ENCODE measurements at regions not wholly inside any gene's neighbourhood (a gene's known extent, or its start where the extent isn't known, plus 50 kb on each side); places are given as distances from the start of the nearest gene placed in this dataset.

DNA sequence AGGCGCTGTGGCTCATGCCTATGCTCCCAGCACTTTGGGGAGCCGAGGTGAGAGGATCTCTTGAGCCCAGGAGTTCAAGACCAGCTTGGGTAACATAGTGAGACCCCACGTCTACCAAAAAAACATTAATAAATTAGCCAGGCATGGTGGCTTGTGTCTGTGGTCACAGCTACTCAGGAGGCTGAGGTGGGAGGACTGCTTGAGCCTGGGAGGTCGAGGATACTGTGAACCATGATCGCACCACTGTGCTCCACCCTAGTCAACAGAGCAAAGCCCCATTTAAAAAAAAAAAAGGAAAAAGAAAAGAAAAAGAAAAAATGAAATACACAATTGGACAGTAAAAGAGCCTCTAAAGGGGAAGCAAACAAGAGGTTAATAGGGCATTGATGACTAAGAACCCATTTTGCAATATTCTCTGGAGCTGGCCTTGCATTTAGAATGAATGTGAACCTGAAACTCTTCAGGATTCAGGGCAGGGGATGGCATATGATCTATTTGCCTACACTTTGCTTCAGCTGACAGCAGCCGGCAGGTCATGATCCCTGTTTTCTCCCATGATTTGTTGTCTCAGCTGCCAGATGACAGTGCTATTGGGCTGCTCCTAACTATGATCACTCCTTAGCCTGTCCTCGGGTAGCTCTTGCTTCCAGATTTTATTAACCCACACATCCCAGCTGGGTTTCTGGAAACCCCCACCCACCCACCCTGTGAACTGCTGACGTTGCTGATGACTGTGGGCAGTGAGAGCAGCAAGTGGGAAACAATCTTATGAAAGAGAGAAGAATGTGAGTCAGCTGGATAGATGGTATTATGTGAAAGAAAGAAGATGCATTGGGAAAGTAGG lies 83.8 kb upstream of the ELOVL5 start:
- peaks cover 7% of the 10 kb centered on the region for H3K4me1 Mint-ChIP-seq
- no peak overlapping the region for H3K27ac Mint-ChIP-seq
- TF ChIP-seq, protein P1, sequence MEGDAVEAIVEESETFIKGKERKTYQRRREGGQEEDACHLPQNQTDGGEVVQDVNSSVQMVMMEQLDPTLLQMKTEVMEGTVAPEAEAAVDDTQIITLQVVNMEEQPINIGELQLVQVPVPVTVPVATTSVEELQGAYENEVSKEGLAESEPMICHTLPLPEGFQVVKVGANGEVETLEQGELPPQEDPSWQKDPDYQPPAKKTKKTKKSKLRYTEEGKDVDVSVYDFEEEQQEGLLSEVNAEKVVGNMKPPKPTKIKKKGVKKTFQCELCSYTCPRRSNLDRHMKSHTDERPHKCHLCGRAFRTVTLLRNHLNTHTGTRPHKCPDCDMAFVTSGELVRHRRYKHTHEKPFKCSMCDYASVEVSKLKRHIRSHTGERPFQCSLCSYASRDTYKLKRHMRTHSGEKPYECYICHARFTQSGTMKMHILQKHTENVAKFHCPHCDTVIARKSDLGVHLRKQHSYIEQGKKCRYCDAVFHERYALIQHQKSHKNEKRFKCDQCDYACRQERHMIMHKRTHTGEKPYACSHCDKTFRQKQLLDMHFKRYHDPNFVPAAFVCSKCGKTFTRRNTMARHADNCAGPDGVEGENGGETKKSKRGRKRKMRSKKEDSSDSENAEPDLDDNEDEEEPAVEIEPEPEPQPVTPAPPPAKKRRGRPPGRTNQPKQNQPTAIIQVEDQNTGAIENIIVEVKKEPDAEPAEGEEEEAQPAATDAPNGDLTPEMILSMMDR (conservative IDR thresholded peaks at IDR 0.05): no peak
- no peak overlapping the region for H3K4me3 ChIP-seq (ENCODE audit: low read length)
- WGBS, 2 experiments (ENCODE audit: insufficient coverage in 1 of 2, insufficient read length in 1 of 2): 89 to 91% methylated on average over 3 to 8 of the region's 8 CpGs
- H3K4me1 ChIP-seq (ENCODE audit: control insufficient read depth, insufficient read depth, low read length): no peaks in the 10 kb centered on the region
- DNase-seq: no peak
- peaks cover 72% of the 10 kb centered on the region for H3K27me3 ChIP-seq (ENCODE audit: control insufficient read depth, insufficient read depth, low read length, poor library complexity, severe bottlenecking)
- H3K9me3 ChIP-seq (ENCODE audit: control insufficient read depth, low read length): no peaks in the 10 kb centered on the region
- H3K36me3 Mint-ChIP-seq (ENCODE audit: low read depth): no peaks in the 10 kb centered on the region
- no peak overlapping the region for H3K4me3 Mint-ChIP-seq
- no peak overlapping the region for H3K27ac ChIP-seq (ENCODE audit: low read depth, low read length)
- no peaks in the 10 kb centered on the region for H3K9me3 Mint-ChIP-seq
- H3K27me3 Mint-ChIP-seq (ENCODE audit: insufficient read depth): peaks cover 57% of the 10 kb centered on the region
- no peak overlapping the region for H3K9ac ChIP-seq (ENCODE audit: extremely low read depth, low read length, poor library complexity, severe bottlenecking)
- no peaks in the 10 kb centered on the region for H3K36me3 ChIP-seq (ENCODE audit: control insufficient read depth, insufficient read depth, low read length)

DNA sequence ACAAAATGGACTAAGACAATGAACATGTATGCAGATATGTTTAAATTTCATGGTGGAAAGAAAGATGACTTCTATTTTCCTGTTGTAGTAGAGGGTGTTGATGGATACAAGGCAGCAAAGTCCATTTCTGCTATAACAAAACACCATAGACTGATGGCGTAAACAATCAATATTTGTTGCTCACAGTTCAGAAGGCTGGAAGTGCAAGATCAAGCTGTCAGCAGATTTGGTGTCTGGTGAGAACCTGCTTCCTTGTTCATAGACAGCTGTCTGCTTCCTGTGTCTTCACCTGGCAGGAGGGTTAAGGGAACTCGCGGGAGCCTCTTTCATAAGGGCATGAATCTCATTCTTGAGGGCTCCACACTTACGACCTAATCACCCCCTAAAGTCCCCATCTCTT lies 83.0 kb upstream of the ELOVL5 start:
- WGBS, 2 experiments (ENCODE audit: insufficient coverage in 1 of 2, insufficient read length in 1 of 2): 90 to 96% methylated on average over 2 to 4 of the region's 4 CpGs

DNA sequence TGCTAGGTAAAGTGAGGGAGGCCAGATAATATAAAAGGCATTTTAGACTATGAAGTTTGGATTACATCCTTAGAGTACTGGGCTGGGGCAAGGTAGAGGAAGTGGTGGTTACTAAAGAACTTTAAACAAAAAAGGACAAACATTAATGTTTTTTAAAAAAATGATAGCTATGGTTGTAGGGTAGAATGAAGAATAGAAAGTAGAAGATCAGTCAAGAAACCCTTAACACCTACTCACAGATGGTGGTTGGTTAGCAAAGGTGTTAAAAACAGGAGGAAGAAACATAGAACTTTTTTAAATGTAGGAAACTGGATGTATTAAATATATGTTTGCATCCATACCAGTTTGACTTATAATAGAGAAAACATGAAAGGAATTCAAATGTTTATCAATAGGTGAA lies 80.7 kb upstream of the ELOVL5 start:
- TF ChIP-seq, protein P1 (conservative IDR thresholded peaks at IDR 0.05): no peak
- Histone ChIP-seq H3K4me3 (ENCODE audit: low read length) (no peak overlapping the region), H3K36me3 (ENCODE audit: control insufficient read depth, insufficient read depth, low read length) (no peaks in the 10 kb centered on the region), H3K27me3 (ENCODE audit: control insufficient read depth, insufficient read depth, low read length, poor library complexity, severe bottlenecking) (peaks cover 42% of the 10 kb centered on the region), H3K9me3 (ENCODE audit: control insufficient read depth, low read length) (no peaks in the 10 kb centered on the region), H3K4me1 (ENCODE audit: control insufficient read depth, insufficient read depth, low read length) (no peaks in the 10 kb centered on the region), H3K27ac (ENCODE audit: low read depth, low read length) (no peak overlapping the region), H3K9ac (ENCODE audit: extremely low read depth, low read length, poor library complexity, severe bottlenecking) (no peak overlapping the region)
- no peak overlapping the region for H3K27ac Mint-ChIP-seq
- no peaks in the 10 kb centered on the region for H3K36me3 Mint-ChIP-seq (ENCODE audit: low read depth)
- peaks cover 7% of the 10 kb centered on the region for H3K4me1 Mint-ChIP-seq
- no peak overlapping the region for H3K4me3 Mint-ChIP-seq
- no peak for DNase-seq
- peaks cover 38% of the 10 kb centered on the region for H3K27me3 Mint-ChIP-seq (ENCODE audit: insufficient read depth)
- no peaks in the 10 kb centered on the region for H3K9me3 Mint-ChIP-seq

More for the DNA sequence above, 83.0 kb upstream of the ELOVL5 start:
- Histone ChIP-seq H3K9ac (ENCODE audit: extremely low read depth, low read length, poor library complexity, severe bottlenecking) (no peak overlapping the region), H3K27me3 (ENCODE audit: control insufficient read depth, insufficient read depth, low read length, poor library complexity, severe bottlenecking) (peaks cover 65% of the 10 kb centered on the region), H3K27ac (ENCODE audit: low read depth, low read length) (no peak overlapping the region), H3K4me1 (ENCODE audit: control insufficient read depth, insufficient read depth, low read length) (no peaks in the 10 kb centered on the region), H3K9me3 (ENCODE audit: control insufficient read depth, low read length) (no peaks in the 10 kb centered on the region), H3K4me3 (ENCODE audit: low read length) (no peak overlapping the region), H3K36me3 (ENCODE audit: control insufficient read depth, insufficient read depth, low read length) (no peaks in the 10 kb centered on the region)
- TF ChIP-seq, protein P1 (conservative IDR thresholded peaks at IDR 0.05): no peak
- Mint-ChIP-seq H3K27ac (no peak overlapping the region), H3K4me3 (no peak overlapping the region), H3K4me1 (peaks cover 7% of the 10 kb centered on the region), H3K36me3 (ENCODE audit: low read depth) (no peaks in the 10 kb centered on the region), H3K27me3 (ENCODE audit: insufficient read depth) (peaks cover 52% of the 10 kb centered on the region), H3K9me3 (no peaks in the 10 kb centered on the region)
- DNase-seq: no peak

All from endodermal cell (in vitro differentiated cells).